ENCODE measurements at regions not wholly inside any gene's neighbourhood (a gene's known extent, or its start where the extent isn't known, plus 50 kb on each side); places are given as distances from the start of the nearest gene placed in this dataset.

GRCh38 chr1:4595341-4596225 is 58.8 kb upstream of the AJAP1 start:
- no peak for TF ChIP-seq CTCF (IDR thresholded peaks at IDR 0.05; ENCODE audit: borderline replicate concordance, insufficient read depth, low read depth, low read length)
- H3K4me3 ChIP-seq (ENCODE audit: low read depth, low read length): no peak overlapping the region

- no peak overlapping the region for H3K4me3 ChIP-seq (ENCODE audit: low read depth, low read length)
- TF ChIP-seq CTCF (IDR thresholded peaks at IDR 0.05; ENCODE audit: borderline replicate concordance, insufficient read depth, low read depth, low read length): no peak
Measured at GRCh38 chr1:4596486-4596885, 57.9 kb upstream of the AJAP1 start.

GRCh38 chr1:4597020-4597419 is 57.4 kb upstream of the AJAP1 start:
- no peak overlapping the region for H3K4me3 ChIP-seq (ENCODE audit: low read depth, low read length)
- no peak for TF ChIP-seq CTCF (IDR thresholded peaks at IDR 0.05; ENCODE audit: borderline replicate concordance, insufficient read depth, low read depth, low read length)

- H3K4me3 ChIP-seq (ENCODE audit: low read depth, low read length): no peak overlapping the region
- TF ChIP-seq CTCF (IDR thresholded peaks at IDR 0.05; ENCODE audit: borderline replicate concordance, insufficient read depth, low read depth, low read length): no peak
Measured at GRCh38 chr1:4598561-4598960, 55.8 kb upstream of the AJAP1 start.

- no peak overlapping the region for H3K4me3 ChIP-seq (ENCODE audit: low read depth, low read length)
- TF ChIP-seq CTCF (IDR thresholded peaks at IDR 0.05; ENCODE audit: borderline replicate concordance, insufficient read depth, low read depth, low read length): no peak
Measured at GRCh38 chr1:4599521-4599920, 54.9 kb upstream of the AJAP1 start.

- TF ChIP-seq CTCF (IDR thresholded peaks at IDR 0.05; ENCODE audit: borderline replicate concordance, insufficient read depth, low read depth, low read length): no peak
- no peak overlapping the region for H3K4me3 ChIP-seq (ENCODE audit: low read depth, low read length)
Measured at GRCh38 chr1:4599951-4600481, 54.4 kb upstream of the AJAP1 start.
